ENCODE measurements at regions not wholly inside any gene's neighbourhood (a gene's known extent, or its start where the extent isn't known, plus 50 kb on each side); places are given as distances from the start of the nearest gene placed in this dataset.

DNA sequence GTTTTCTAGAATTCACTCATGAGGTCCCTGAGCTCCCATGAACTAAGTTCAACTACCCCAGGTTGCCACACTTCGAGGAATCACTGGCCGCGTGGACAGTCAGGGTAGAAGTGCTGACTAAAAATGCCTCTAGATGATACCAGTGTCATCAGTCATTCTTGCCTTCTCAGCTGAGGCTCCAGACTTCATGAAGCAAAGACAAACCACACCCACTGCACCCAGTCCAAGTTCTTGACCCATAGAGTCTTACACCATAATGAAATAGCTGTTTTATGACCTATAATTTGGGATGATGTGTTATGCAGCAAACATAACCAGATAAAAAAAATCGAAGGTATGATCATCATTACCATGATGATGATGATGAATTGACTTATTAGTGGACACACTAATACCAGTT, 632.9 kb upstream of the TLE4 start:
- intact Hi-C loops (cut with DNase I; ENCODE audit: low total_unique reads) = no loop called here
- H3K36me3 ChIP-seq (ENCODE audit: low read depth, missing control alignments) = no peaks in the 10 kb centered on the region
- H3K27me3 ChIP-seq = no peaks in the 10 kb centered on the region
- no peaks in the 10 kb centered on the region for H3K9me3 ChIP-seq
- DNase-seq = no peak
- no peaks in the 10 kb centered on the region for H3K4me1 ChIP-seq
- TF ChIP-seq POLR2A (IDR thresholded peaks at IDR 0.05) = no peak
- TF ChIP-seq, protein P1, sequence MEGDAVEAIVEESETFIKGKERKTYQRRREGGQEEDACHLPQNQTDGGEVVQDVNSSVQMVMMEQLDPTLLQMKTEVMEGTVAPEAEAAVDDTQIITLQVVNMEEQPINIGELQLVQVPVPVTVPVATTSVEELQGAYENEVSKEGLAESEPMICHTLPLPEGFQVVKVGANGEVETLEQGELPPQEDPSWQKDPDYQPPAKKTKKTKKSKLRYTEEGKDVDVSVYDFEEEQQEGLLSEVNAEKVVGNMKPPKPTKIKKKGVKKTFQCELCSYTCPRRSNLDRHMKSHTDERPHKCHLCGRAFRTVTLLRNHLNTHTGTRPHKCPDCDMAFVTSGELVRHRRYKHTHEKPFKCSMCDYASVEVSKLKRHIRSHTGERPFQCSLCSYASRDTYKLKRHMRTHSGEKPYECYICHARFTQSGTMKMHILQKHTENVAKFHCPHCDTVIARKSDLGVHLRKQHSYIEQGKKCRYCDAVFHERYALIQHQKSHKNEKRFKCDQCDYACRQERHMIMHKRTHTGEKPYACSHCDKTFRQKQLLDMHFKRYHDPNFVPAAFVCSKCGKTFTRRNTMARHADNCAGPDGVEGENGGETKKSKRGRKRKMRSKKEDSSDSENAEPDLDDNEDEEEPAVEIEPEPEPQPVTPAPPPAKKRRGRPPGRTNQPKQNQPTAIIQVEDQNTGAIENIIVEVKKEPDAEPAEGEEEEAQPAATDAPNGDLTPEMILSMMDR (IDR thresholded peaks at IDR 0.05) = no peak
- no peak overlapping the region for H3K4me3 ChIP-seq
- WGBS, 2 donors = 73 to 85% methylated on average over 4 of the region's 4 CpGs
- H3K27ac ChIP-seq = no peak overlapping the region

DNA sequence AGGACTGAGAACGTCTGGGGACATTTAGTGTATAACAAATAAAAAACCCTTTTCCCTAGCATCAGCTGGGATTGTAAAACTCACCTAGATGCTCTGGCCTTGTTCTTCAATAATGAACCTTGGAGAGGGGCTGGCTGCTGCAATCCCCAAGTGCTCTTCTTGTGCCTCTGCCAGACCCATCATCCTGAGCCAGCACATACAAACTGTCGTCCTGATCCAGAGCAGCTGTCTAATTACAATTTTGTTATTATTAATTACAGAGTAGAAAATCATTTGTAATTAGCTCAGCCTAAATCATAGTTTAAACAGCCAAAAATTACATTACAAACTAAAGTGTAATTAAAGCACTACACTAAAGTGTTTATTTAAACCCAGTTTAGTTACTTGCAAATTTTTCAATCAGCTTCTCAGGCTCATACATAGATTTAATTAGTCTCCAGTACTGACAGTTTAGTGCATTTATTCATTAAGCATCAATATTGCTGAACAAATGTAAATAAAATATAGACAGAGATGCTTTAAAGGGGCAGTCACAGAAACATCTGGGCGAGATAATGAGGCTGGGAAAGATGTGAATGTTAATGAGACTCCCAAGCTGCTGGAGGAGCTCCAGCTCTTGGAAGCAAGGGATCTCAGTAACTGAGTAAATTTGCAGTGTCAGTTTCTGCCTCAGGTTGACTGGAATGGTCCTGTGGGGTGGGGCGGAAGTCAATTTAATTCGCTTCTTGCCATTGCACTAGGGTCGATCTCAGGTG, 632.3 kb upstream of the TLE4 start:
- WGBS, 2 donors = 41 to 42% methylated on average over 6 of the region's 6 CpGs
- H3K4me3 ChIP-seq = no peak overlapping the region
- H3K9me3 ChIP-seq = no peaks in the 10 kb centered on the region
- H3K27me3 ChIP-seq = no peaks in the 10 kb centered on the region
- intact Hi-C loops (cut with DNase I; ENCODE audit: low total_unique reads) = no loop called here
- no peak overlapping the region for H3K27ac ChIP-seq
- no peaks in the 10 kb centered on the region for H3K36me3 ChIP-seq (ENCODE audit: low read depth, missing control alignments)
- no peaks in the 10 kb centered on the region for H3K4me1 ChIP-seq
- TF ChIP-seq POLR2A (IDR thresholded peaks at IDR 0.05) = no peak
- TF ChIP-seq, protein P1 (IDR thresholded peaks at IDR 0.05) = no peak
- DNase-seq = no peak

- no peaks in the 10 kb centered on the region for H3K36me3 ChIP-seq (ENCODE audit: low read depth, missing control alignments)
- DNase-seq = no peak
- WGBS, 2 donors = 69 to 72% methylated on average over 4 of the region's 4 CpGs
- no peak overlapping the region for H3K27ac ChIP-seq
- no peaks in the 10 kb centered on the region for H3K27me3 ChIP-seq
- H3K9me3 ChIP-seq = no peaks in the 10 kb centered on the region
- no peaks in the 10 kb centered on the region for H3K4me1 ChIP-seq
- intact Hi-C loops (cut with DNase I; ENCODE audit: low total_unique reads) = no loop called here
- no peak overlapping the region for H3K4me3 ChIP-seq
- TF ChIP-seq, protein P1 (IDR thresholded peaks at IDR 0.05) = no peak
- TF ChIP-seq POLR2A (IDR thresholded peaks at IDR 0.05) = no peak
Measured at GRCh38 chr9:78940121-78940855, 631.5 kb upstream of the TLE4 start.

DNA sequence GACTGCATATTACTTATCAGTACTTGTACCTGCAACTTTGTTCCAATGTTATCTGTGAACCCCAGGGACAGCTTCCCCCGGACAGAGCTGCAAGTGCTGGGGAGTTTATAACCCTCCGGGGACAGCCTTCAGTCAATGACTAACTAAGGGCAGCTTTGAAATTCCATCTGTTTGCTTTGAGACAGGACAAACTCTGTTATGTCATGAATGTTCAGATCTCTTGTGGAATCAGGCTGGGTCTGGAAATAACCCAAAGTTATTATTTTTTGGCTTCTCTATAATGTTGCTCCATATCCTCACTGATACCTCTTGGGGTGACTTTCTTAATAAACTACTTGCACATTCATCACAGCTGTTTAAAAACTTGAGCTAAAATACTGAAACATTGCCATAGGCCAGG, 617.5 kb upstream of the TLE4 start:
- Histone ChIP-seq H3K27ac (no peak overlapping the region), H3K27me3 (no peaks in the 10 kb centered on the region), H3K36me3 (ENCODE audit: low read depth, missing control alignments) (no peaks in the 10 kb centered on the region), H3K4me1 (no peaks in the 10 kb centered on the region), H3K9me3 (no peaks in the 10 kb centered on the region), H3K4me3 (no peak overlapping the region)
- WGBS, 2 donors = 23 to 54% methylated on average over 2 of the region's 2 CpGs
- TF ChIP-seq, protein P1 (IDR thresholded peaks at IDR 0.05) = no peak
- no peak for TF ChIP-seq POLR2A (IDR thresholded peaks at IDR 0.05)
- DNase-seq = no peak
- intact Hi-C loops (cut with DNase I; ENCODE audit: low total_unique reads) = no loop called here

Measured in testis (tissue), 2 donors.